SK-N-SH (cell line): ENCODE measurements at regions not wholly inside any gene's neighbourhood (a gene's known extent, or its start where the extent isn't known, plus 50 kb on each side); places are given as distances from the start of the nearest gene placed in this dataset.

Source experiments
- CTCF ChIA-PET: fragments of 300-600, 350-600 bp; formaldehyde crosslinking; extraction: SDS; loops from one replicate; lab custom pipeline; 2021; lab: Yijun Ruan, JAX
- POLR2A ChIA-PET: fragments of 350-600 bp; sonication (Branson Sonifier 250); formaldehyde crosslinking; extraction: SDS; loops from one replicate; lab custom pipeline; 2020; ENCODE audit warnings: antibody characterized with exemption, inconsistent platforms; lab: Yijun Ruan, JAX
- DNase-seq: peaks from one replicate; pipeline ENCODE4 v3.0.0; 2012
- H2AFZ ChIP-seq: fragments of 200-600 bp; sonication (generic); 2 replicates; pipeline ENCODE4 v1.8.1; 2016; ENCODE audit warnings: antibody characterized with exemption, mild to moderate bottlenecking, low read depth
- H3F3A ChIP-seq: fragments of 200-600 bp; sonication (generic); replicated peaks from 2 replicates; pipeline ENCODE3; 2016; ENCODE audit warnings: antibody characterized with exemption, mild to moderate bottlenecking; ENCODE audit not compliant: insufficient read depth
- H3K27ac ChIP-seq, 2 experiments: fragments of 200-500 bp in 1 of 2; fragments of 200-600 bp in 1 of 2; sonication (Bioruptor generic) in 1 of 2; sonication (generic), shearing (Covaris generic) in 1 of 2; 2 replicates each; pipeline versions ENCODE4 v1.5.1 to v1.6.1; 2014 to 2016; ENCODE audit warnings: low read depth in 2 of 2, inconsistent platforms in 1 of 2, low read length in 1 of 2, mild to moderate bottlenecking in 1 of 2, mixed read lengths in 1 of 2
- H3K27me3 ChIP-seq: fragments of 200-600 bp; sonication (generic), shearing (Covaris generic); 2 replicates; pipeline ENCODE4 v1.6.1; 2016; ENCODE audit warnings: mixed run types; ENCODE audit not compliant: insufficient read depth
- H3K36me3 ChIP-seq, 2 experiments: fragments of 200-500 bp in 1 of 2; fragments of 200-600 bp in 1 of 2; sonication (Bioruptor generic) in 1 of 2; sonication (generic) in 1 of 2; replicated peaks in 1 of 2; 2 replicates each; pipeline versions ENCODE3 to v1.5.1; 2014 to 2016; ENCODE audit warnings: low read length in 1 of 2, mild to moderate bottlenecking in 1 of 2; ENCODE audit not compliant: insufficient read depth in 2 of 2, control insufficient read depth in 1 of 2
- H3K4me1 ChIP-seq, 2 experiments: fragments of 200-500 bp in 1 of 2; fragments of 200-600 bp in 1 of 2; sonication (Bioruptor generic) in 1 of 2; sonication (generic), shearing (Covaris generic) in 1 of 2; 2 replicates each; pipeline versions ENCODE4 v1.5.1 to v1.6.1; 2014 to 2016; ENCODE audit warnings: low read depth in 1 of 2, low read length in 1 of 2, mixed run types in 1 of 2; ENCODE audit not compliant: insufficient read depth in 2 of 2, control insufficient read depth in 1 of 2
- H3K4me2 ChIP-seq: fragments of 200-600 bp; sonication (generic), shearing (Covaris generic); 2 replicates; pipeline ENCODE4 v1.6.1; 2017; ENCODE audit warnings: mixed run types
- H3K4me3 ChIP-seq, 2 experiments: fragments of 200-500 bp in 1 of 2; fragments of 200-600 bp in 1 of 2; sonication (Bioruptor generic) in 1 of 2; sonication (generic), shearing (Covaris generic) in 1 of 2; 2 replicates each; pipeline versions ENCODE4 v1.5.1 to v1.8.1; 2014 to 2016; ENCODE audit warnings: low read depth in 2 of 2, inconsistent platforms in 1 of 2, low read length in 1 of 2, mild to moderate bottlenecking in 1 of 2, mixed read lengths in 1 of 2, moderate library complexity in 1 of 2
- H3K79me2 ChIP-seq: fragments of 200-600 bp; sonication (generic); 2 replicates; pipeline ENCODE4 v1.8.1; 2017; ENCODE audit warnings: mild to moderate bottlenecking; ENCODE audit not compliant: insufficient read depth
- H3K9ac ChIP-seq: fragments of 200-600 bp; sonication (generic); 2 replicates; pipeline ENCODE4 v1.6.1; 2017; ENCODE audit warnings: mixed run types
- H3K9me2 ChIP-seq: fragments of 200-600 bp; sonication (generic); 2 replicates; pipeline ENCODE4 v1.6.1; 2017; ENCODE audit warnings: mixed run types
- H3K9me3 ChIP-seq: fragments of 200-600 bp; sonication (generic); 2 replicates; pipeline ENCODE4 v1.6.1; 2017; ENCODE audit warnings: mixed run types, mild to moderate bottlenecking, moderate library complexity
- H4K20me1 ChIP-seq: fragments of 200-600 bp; sonication (generic); 2 replicates; pipeline ENCODE4 v1.6.1; 2017; ENCODE audit warnings: mild to moderate bottlenecking, mixed run types; ENCODE audit not compliant: insufficient read depth
- CTCF ChIP-seq: fragments of 200-600 bp; sonication (generic); IDR thresholded peaks from 2 replicates; pipeline ENCODE4 v1.6.1; 2017; ENCODE audit warnings: antibody characterized with exemption, mild to moderate bottlenecking, moderate library complexity
- ELF1 ChIP-seq: IDR thresholded peaks from 2 replicates; pipeline ENCODE4 v1.4.0; 2012
- EP300 ChIP-seq, 2 experiments: IDR thresholded peaks; 2 replicates each; pipeline versions ENCODE4 v1.4.0 to v1.6.1; 2012; ENCODE audit warnings: borderline replicate concordance in 1 of 2, low read depth in 1 of 2, low read length in 1 of 2
- FOSL2 ChIP-seq: IDR thresholded peaks from 2 replicates; pipeline ENCODE4 v1.4.0; 2012; ENCODE audit warnings: low read depth, mild to moderate bottlenecking, moderate library complexity, borderline replicate concordance
- FOXJ3 ChIP-seq: sonication (generic); formaldehyde crosslinking; IDR thresholded peaks from 2 replicates; pipeline ENCODE4 v1.5.1; 2020; ENCODE audit warnings: mild to moderate bottlenecking, missing genetic modification reagents
- FOXM1 ChIP-seq: IDR thresholded peaks from 2 replicates; pipeline ENCODE4 v1.4.0; 2012; ENCODE audit warnings: low read depth, mild to moderate bottlenecking
- GABPA ChIP-seq: IDR thresholded peaks from 2 replicates; pipeline ENCODE4 v1.4.0; 2012; ENCODE audit warnings: low read depth, mild to moderate bottlenecking
- GATA2 ChIP-seq: sonication (generic); formaldehyde crosslinking; IDR thresholded peaks from 2 replicates; pipeline ENCODE4 v1.5.0; 2020; ENCODE audit warnings: mild to moderate bottlenecking, missing genetic modification reagents
- JUND ChIP-seq: IDR thresholded peaks from 2 replicates; pipeline ENCODE4 v1.4.0; 2012
- NFIC ChIP-seq: IDR thresholded peaks from 2 replicates; pipeline ENCODE4 v1.4.0; 2012; ENCODE audit warnings: borderline replicate concordance
- NRF1 ChIP-seq: IDR thresholded peaks from 2 replicates; pipeline ENCODE4 v1.6.1; 2012; ENCODE audit warnings: low read depth, mild to moderate bottlenecking, low read length
- PBX3 ChIP-seq: IDR thresholded peaks from 2 replicates; pipeline ENCODE4; 2012
- RAD21 ChIP-seq: IDR thresholded peaks from 2 replicates; pipeline ENCODE4 v1.6.1; 2012; ENCODE audit warnings: mild to moderate bottlenecking, low read length
- RCOR1 ChIP-seq: fragments of 150-350 bp; IDR thresholded peaks from 2 replicates; pipeline ENCODE4 v1.6.1; 2017; ENCODE audit warnings: antibody characterized with exemption, low read length
- SIN3A ChIP-seq: IDR thresholded peaks from 2 replicates; pipeline ENCODE4 v1.6.1; 2012; ENCODE audit warnings: low read depth, mild to moderate bottlenecking, low read length, moderate library complexity, borderline replicate concordance
- SMC3 ChIP-seq: IDR thresholded peaks from 2 replicates; pipeline ENCODE4 v1.6.1; 2012; ENCODE audit warnings: low read depth, low read length, improper control_type of control experiment
- TCF12 ChIP-seq: IDR thresholded peaks from 2 replicates; pipeline ENCODE4 v1.4.0; 2012
- USF1 ChIP-seq: IDR thresholded peaks from 2 replicates; pipeline ENCODE4 v1.4.0; 2012; ENCODE audit warnings: low read depth, borderline replicate concordance
- USF2 ChIP-seq: fragments of 150-350 bp; IDR thresholded peaks from 2 replicates; pipeline ENCODE4 v1.6.1; 2017; ENCODE audit warnings: antibody characterized with exemption, low read length, low read depth, borderline replicate concordance
- YY1 ChIP-seq: IDR thresholded peaks from 2 replicates; pipeline ENCODE4 v1.4.0; 2012; ENCODE audit warnings: low read depth, mild to moderate bottlenecking
- WGBS: methylation state at CpG from one replicate; pipeline ENCODE4 v1.1.6; 2017; ENCODE audit warnings: low lambda C conversion rate; 5-methylcytosine and 5-hydroxymethylcytosine counted together
- TF ChIP-seq, protein P1 (sequence below): IDR thresholded peaks from 2 replicates; pipeline ENCODE4 v1.4.0; 2012; ENCODE audit warnings: low read depth

DNA sequence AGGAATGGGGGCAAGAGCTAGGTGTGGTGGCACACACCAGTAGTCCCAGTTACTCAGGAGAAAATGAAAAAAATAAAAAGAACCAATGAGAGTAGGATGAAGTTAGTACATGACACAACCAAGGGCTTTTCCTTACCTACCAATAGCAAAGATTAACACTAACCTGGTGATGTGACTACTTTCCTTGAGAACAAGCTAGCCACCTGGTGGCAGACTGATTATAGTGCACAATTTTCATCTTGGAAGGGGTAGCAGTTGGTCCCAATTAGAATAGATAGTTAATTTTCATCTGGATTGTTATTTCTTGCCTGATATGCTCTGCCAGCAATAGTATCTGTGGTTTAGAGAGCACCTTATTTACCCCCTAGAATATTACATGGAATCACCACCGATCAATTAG lies 1216.8 kb upstream of the PABPC4L start:
- Histone ChIP-seq H3F3A (no peaks in the 10 kb centered on the region), H3K9me3 (no peaks in the 10 kb centered on the region), H3K27me3 (no peaks in the 10 kb centered on the region), H3K9me2 (no peaks in the 10 kb centered on the region), H3K4me2 (no peak overlapping the region), H3K4me3 (no peak overlapping the region), H3K36me3 (no peaks in the 10 kb centered on the region), H2AFZ (no peak overlapping the region), H4K20me1 (no peaks in the 10 kb centered on the region), H3K9ac (no peak overlapping the region), H3K27ac (no peak overlapping the region), H3K4me1 (no peaks in the 10 kb centered on the region), H3K79me2 (no peaks in the 10 kb centered on the region)
- 8% methylated on average over 1 of the region's 1 CpG for WGBS
- DNase-seq, result peak; percentile 10
- ChIA-PET POLR2A (no interaction called here), CTCF (interaction anchor here (1.3 kb wide), 1 partner anchor 21 kb away, joined by 3 read pairs; no protein-coding TSS in a partner anchor)
- peak; percentile 31 for TF ChIP-seq SMC3
- TF ChIP-seq CTCF, result peak; percentile 62
- TF ChIP-seq FOXM1, result no peak
- TF ChIP-seq USF2, result no peak
- TF ChIP-seq RAD21, result peak; percentile 49

GRCh38 chr4:135412213-135412612 lies 1210.6 kb upstream of the PABPC4L start:
- POLR2A ChIA-PET, result no interaction called here
- Histone ChIP-seq H3K27me3 (no peaks in the 10 kb centered on the region), H4K20me1 (no peaks in the 10 kb centered on the region), H3K9me2 (no peaks in the 10 kb centered on the region), H3K9me3 (no peaks in the 10 kb centered on the region), H3K4me1 (no peaks in the 10 kb centered on the region), H3K27ac (no peak overlapping the region), H3K4me2 (no peak overlapping the region), H3K79me2 (no peaks in the 10 kb centered on the region), H3F3A (no peaks in the 10 kb centered on the region), H3K9ac (no peak overlapping the region), H3K36me3 (no peaks in the 10 kb centered on the region), H2AFZ (no peak overlapping the region), H3K4me3 (no peak overlapping the region)
- CTCF ChIA-PET, result no interaction called here
- no peak for DNase-seq
- WGBS, result 55% methylated on average over 4 of the region's 4 CpGs
- TF ChIP-seq NRF1 (no peak), SIN3A (no peak), TCF12 (no peak), GATA2 (CRISPR knock-in tag) (no peak), EP300 (IDR thresholded peaks at IDR 0.05; ENCODE audit: borderline replicate concordance in 1 of 2, low read depth in 1 of 2, low read length in 1 of 2) (no peak), FOXJ3 (CRISPR knock-in tag) (no peak), RAD21 (no peak), USF1 (no peak), ELF1 (no peak), RCOR1 (no peak), SMC3 (no peak), JUND (no peak), FOSL2 (no peak), FOXM1 (no peak), YY1 (no peak), CTCF (no peak), PBX3 (no peak), NFIC (no peak), GABPA (no peak)
- TF ChIP-seq, protein P1, sequence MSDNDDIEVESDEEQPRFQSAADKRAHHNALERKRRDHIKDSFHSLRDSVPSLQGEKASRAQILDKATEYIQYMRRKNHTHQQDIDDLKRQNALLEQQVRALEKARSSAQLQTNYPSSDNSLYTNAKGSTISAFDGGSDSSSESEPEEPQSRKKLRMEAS, result no peak
